SU-DHL-6 (cell line): ENCODE measurements at regions not wholly inside any gene's neighbourhood (a gene's known extent, or its start where the extent isn't known, plus 50 kb on each side); places are given as distances from the start of the nearest gene placed in this dataset.
A peak's percentile ranks its signal among the peaks of the same experiment; 100 is the strongest.

ENCODE experiments used
- H2AFZ ChIP-seq: fragments of 200-600 bp; sonication (generic); 2 replicates; pipeline ENCODE4 v1.6.1; 2014; ENCODE audit warnings: low read depth, mild to moderate bottlenecking, moderate library complexity, mixed read lengths, antibody characterized with exemption, low read length; ENCODE audit not compliant: severe bottlenecking
- H3F3A ChIP-seq: fragments of 200-600 bp; shearing (Covaris generic); 2 replicates; pipeline ENCODE4 v1.6.0; 2016; ENCODE audit warnings: antibody characterized with exemption, mild to moderate bottlenecking; ENCODE audit not compliant: insufficient read depth
- H3K27ac ChIP-seq: fragments of 200-600 bp; sonication (generic); 2 replicates; pipeline ENCODE4 v1.5.1; 2016; ENCODE audit warnings: low read depth, mild to moderate bottlenecking, low read length, moderate library complexity, mixed read lengths
- H3K27me3 ChIP-seq: fragments of 200-600 bp; sonication (generic), shearing (Covaris generic); 2 replicates; pipeline ENCODE4 v1.6.0; 2014; ENCODE audit warnings: mild to moderate bottlenecking, low read length
- H3K36me3 ChIP-seq: fragments of 200-600 bp; sonication (generic); 2 replicates; pipeline ENCODE4 v1.6.1; 2014; ENCODE audit warnings: mild to moderate bottlenecking, low read length, mixed read lengths
- H3K4me2 ChIP-seq: fragments of 300-600, 200-600 bp; shearing (Covaris generic), sonication (generic); 2 replicates; pipeline ENCODE4 v1.6.0; 2014; ENCODE audit warnings: low read length, low read depth, mild to moderate bottlenecking; ENCODE audit not compliant: poor library complexity, severe bottlenecking
- H3K4me3 ChIP-seq: fragments of 200-600 bp; sonication (generic); 2 replicates; pipeline ENCODE4 v1.5.1; 2014; ENCODE audit warnings: antibody characterized with exemption, low read length, mild to moderate bottlenecking, mixed read lengths; ENCODE audit not compliant: insufficient read depth, poor library complexity, severe bottlenecking
- H3K79me2 ChIP-seq: fragments of 200-600 bp; sonication (generic); 2 replicates; pipeline ENCODE4 v1.6.1; 2014; ENCODE audit warnings: mild to moderate bottlenecking, low read length, moderate library complexity; ENCODE audit not compliant: insufficient read depth
- H3K9ac ChIP-seq: fragments of 200-600 bp; sonication (generic); 2 replicates; pipeline ENCODE4 v1.7.0; 2014; ENCODE audit warnings: mild to moderate bottlenecking, low read length
- H3K9me2 ChIP-seq: fragments of 200-600 bp; sonication (generic); replicated peaks from 2 replicates; pipeline ENCODE4 v1.6.1; 2014; ENCODE audit warnings: low read length; ENCODE audit not compliant: insufficient read depth
- H3K9me3 ChIP-seq: fragments of 200-600 bp; sonication (generic); 2 replicates; pipeline ENCODE4 v1.6.1; 2014; ENCODE audit warnings: low read length, mixed read lengths; ENCODE audit not compliant: insufficient read depth
- H4K20me1 ChIP-seq: fragments of 200-600 bp; sonication (generic); 2 replicates; pipeline ENCODE4 v1.6.1; 2014; ENCODE audit warnings: low read depth, mild to moderate bottlenecking, antibody characterized with exemption, low read length, moderate library complexity, mixed read lengths
- EZH2phosphoT487 ChIP-seq: fragments of 200-600 bp; sonication (generic), shearing (Covaris generic); conservative IDR thresholded peaks from 2 replicates; pipeline ENCODE4 v1.6.1; 2018; ENCODE audit warnings: mild to moderate bottlenecking, antibody characterized with exemption, low read length, moderate library complexity, mixed read lengths
- TF ChIP-seq, protein P1 (sequence below): fragments of 200-600 bp; sonication (generic); IDR thresholded peaks from one replicate; pipeline ENCODE4 v1.5.1; 2017; ENCODE audit warnings: antibody characterized with exemption, mild to moderate bottlenecking, low read length, moderate library complexity; ENCODE audit not compliant: insufficient read depth, poor library complexity, severe bottlenecking

DNA sequence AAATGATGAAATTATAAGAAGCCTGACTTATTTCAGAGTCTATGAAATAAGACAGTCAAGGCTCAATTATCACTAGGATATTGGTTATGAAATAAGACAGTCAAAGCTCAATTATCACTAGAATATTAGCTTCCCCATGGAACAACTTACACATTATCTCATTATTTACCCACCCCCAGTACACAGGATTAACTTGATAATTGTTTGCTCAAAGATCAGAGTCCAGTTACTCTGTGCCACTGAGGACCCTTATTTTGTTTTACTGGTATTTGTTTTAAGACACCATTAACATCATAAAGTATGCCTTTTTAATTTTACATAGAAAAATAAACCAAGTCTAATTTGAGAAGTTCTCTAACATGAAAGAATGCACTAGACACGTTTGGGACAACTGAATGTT, 225.4 kb downstream of the SI start:
- Histone ChIP-seq H3K4me3 (no peak overlapping the region), H3K27me3 (no peaks in the 10 kb centered on the region), H3K27ac (no peak overlapping the region), H3K36me3 (no peaks in the 10 kb centered on the region), H3K79me2 (no peaks in the 10 kb centered on the region), H3K4me2 (no peak overlapping the region), H3F3A (no peaks in the 10 kb centered on the region), H4K20me1 (no peaks in the 10 kb centered on the region), H3K9me2 (no peaks in the 10 kb centered on the region; the same call in 1 of the 2 replicates), H3K9me3 (no peaks in the 10 kb centered on the region), H3K9ac (no peak overlapping the region), H2AFZ (peak overlapping the region; percentile 53)
- no peak for TF ChIP-seq EZH2phosphoT487
- TF ChIP-seq, protein P1, sequence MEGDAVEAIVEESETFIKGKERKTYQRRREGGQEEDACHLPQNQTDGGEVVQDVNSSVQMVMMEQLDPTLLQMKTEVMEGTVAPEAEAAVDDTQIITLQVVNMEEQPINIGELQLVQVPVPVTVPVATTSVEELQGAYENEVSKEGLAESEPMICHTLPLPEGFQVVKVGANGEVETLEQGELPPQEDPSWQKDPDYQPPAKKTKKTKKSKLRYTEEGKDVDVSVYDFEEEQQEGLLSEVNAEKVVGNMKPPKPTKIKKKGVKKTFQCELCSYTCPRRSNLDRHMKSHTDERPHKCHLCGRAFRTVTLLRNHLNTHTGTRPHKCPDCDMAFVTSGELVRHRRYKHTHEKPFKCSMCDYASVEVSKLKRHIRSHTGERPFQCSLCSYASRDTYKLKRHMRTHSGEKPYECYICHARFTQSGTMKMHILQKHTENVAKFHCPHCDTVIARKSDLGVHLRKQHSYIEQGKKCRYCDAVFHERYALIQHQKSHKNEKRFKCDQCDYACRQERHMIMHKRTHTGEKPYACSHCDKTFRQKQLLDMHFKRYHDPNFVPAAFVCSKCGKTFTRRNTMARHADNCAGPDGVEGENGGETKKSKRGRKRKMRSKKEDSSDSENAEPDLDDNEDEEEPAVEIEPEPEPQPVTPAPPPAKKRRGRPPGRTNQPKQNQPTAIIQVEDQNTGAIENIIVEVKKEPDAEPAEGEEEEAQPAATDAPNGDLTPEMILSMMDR, result no peak

DNA sequence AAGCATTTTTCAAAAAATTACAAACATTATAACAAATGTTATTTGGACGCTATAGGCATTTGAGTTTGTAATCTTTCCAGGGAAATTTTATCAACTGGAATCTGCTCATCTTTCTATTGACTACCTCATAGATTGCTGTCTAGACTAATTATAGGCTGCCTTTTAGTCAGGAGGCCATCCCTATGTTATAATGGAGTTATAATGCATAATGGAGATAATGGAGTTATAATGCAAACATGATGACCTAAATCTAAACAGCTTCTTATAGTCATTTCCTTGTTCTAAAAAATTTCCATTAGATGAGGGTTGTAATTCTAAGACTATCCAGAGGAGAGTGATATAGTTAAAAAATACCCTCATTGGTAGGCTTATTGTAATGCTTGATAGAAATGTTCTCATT, 226.4 kb downstream of the SI start:
- H2AFZ ChIP-seq, result no peak overlapping the region
- no peaks in the 10 kb centered on the region for H3K27me3 ChIP-seq
- H3K4me2 ChIP-seq, result no peak overlapping the region

DNA sequence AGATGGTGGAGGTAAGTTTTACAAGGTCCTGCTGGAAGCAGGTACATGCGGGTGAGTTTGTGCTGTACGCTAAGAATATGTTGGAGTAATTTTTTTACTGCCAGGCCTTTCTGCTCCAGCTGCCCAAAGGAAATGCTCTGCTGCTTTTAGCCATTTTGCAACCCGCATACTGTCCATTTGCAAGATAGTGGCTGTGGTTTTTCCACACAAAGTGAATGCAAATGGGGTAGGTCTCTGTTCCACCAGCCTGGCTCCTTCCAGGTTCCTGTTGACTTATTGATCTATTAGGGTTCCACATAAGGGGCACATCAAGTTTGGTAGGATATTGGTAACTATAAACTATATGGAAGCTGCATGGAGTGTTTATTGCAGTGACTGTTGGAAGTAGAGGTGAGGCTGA, 227.1 kb downstream of the SI start:
- Histone ChIP-seq H3K4me3 (no peak overlapping the region), H3F3A (no peaks in the 10 kb centered on the region), H3K9me3 (no peaks in the 10 kb centered on the region), H3K27me3 (no peaks in the 10 kb centered on the region), H3K4me2 (no peak overlapping the region), H3K9me2 (no peaks in the 10 kb centered on the region; the same call in 1 of the 2 replicates), H3K27ac (no peak overlapping the region), H2AFZ (no peak overlapping the region), H3K36me3 (no peaks in the 10 kb centered on the region), H3K9ac (no peak overlapping the region), H3K79me2 (no peaks in the 10 kb centered on the region), H4K20me1 (no peaks in the 10 kb centered on the region)
- TF ChIP-seq, protein P1, result no peak
- no peak for TF ChIP-seq EZH2phosphoT487

More for the DNA sequence above, 226.4 kb downstream of the SI start:
- TF ChIP-seq EZH2phosphoT487, result no peak
- TF ChIP-seq, protein P1, result no peak
- no peak overlapping the region for H3K27ac ChIP-seq
- H3K4me3 ChIP-seq, result no peak overlapping the region
- H3K9me3 ChIP-seq, result no peaks in the 10 kb centered on the region
- H3K36me3 ChIP-seq, result no peaks in the 10 kb centered on the region
- no peak overlapping the region for H3K9ac ChIP-seq
- H3K79me2 ChIP-seq, result no peaks in the 10 kb centered on the region
- no peaks in the 10 kb centered on the region; the same call in 1 of the 2 replicates for H3K9me2 ChIP-seq
- H3F3A ChIP-seq, result no peaks in the 10 kb centered on the region
- no peaks in the 10 kb centered on the region for H4K20me1 ChIP-seq
